ENCODE measurements at regions not wholly inside any gene's neighbourhood (a gene's known extent, or its start where the extent isn't known, plus 50 kb on each side); places are given as distances from the start of the nearest gene placed in this dataset.

GRCh38 chr9:107190936-107191290 is 92.2 kb upstream of the RAD23B start:
- Histone ChIP-seq H3K36me3 (no peaks in the 10 kb centered on the region), H3K27ac (no peak overlapping the region), H3K9me3 (no peaks in the 10 kb centered on the region), H3K4me3 (no peak overlapping the region), H3K4me1 (no peaks in the 10 kb centered on the region), H3K27me3 (no peaks in the 10 kb centered on the region)
- 72 to 83% methylated on average over 5 of the region's 5 CpGs for WGBS, 2 donors
- no peak for TF ChIP-seq EP300 (IDR thresholded peaks at IDR 0.05)
- no peak for TF ChIP-seq POLR2A (IDR thresholded peaks at IDR 0.05)
- TF ChIP-seq, protein P1, sequence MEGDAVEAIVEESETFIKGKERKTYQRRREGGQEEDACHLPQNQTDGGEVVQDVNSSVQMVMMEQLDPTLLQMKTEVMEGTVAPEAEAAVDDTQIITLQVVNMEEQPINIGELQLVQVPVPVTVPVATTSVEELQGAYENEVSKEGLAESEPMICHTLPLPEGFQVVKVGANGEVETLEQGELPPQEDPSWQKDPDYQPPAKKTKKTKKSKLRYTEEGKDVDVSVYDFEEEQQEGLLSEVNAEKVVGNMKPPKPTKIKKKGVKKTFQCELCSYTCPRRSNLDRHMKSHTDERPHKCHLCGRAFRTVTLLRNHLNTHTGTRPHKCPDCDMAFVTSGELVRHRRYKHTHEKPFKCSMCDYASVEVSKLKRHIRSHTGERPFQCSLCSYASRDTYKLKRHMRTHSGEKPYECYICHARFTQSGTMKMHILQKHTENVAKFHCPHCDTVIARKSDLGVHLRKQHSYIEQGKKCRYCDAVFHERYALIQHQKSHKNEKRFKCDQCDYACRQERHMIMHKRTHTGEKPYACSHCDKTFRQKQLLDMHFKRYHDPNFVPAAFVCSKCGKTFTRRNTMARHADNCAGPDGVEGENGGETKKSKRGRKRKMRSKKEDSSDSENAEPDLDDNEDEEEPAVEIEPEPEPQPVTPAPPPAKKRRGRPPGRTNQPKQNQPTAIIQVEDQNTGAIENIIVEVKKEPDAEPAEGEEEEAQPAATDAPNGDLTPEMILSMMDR (IDR thresholded peaks at IDR 0.05), result no peak
- no peak for TF ChIP-seq POLR2AphosphoS5 (IDR thresholded peaks at IDR 0.05)
- DNase-seq, result no peak
- intact Hi-C loops (cut with DNase I), result no loop called here

- H3K9me3 ChIP-seq, result no peaks in the 10 kb centered on the region
- no peaks in the 10 kb centered on the region for H3K4me1 ChIP-seq
- TF ChIP-seq, protein P1 (IDR thresholded peaks at IDR 0.05), result no peak
- TF ChIP-seq EP300 (IDR thresholded peaks at IDR 0.05), result no peak
- TF ChIP-seq POLR2A (IDR thresholded peaks at IDR 0.05), result no peak
- TF ChIP-seq POLR2AphosphoS5 (IDR thresholded peaks at IDR 0.05), result no peak
- H3K27ac ChIP-seq, result no peak overlapping the region
- no peak overlapping the region for H3K4me3 ChIP-seq
- no peaks in the 10 kb centered on the region for H3K36me3 ChIP-seq
- no peak for DNase-seq
- H3K27me3 ChIP-seq, result no peaks in the 10 kb centered on the region
- 70 to 71% methylated on average over 3 of the region's 3 CpGs for WGBS, 2 donors
- intact Hi-C loops (cut with DNase I), result no loop called here
Measured at GRCh38 chr9:107193251-107193650, 89.8 kb upstream of the RAD23B start.

- DNase-seq, result no peak
Measured at GRCh38 chr9:107198718-107199117, 84.4 kb upstream of the RAD23B start.

DNA sequence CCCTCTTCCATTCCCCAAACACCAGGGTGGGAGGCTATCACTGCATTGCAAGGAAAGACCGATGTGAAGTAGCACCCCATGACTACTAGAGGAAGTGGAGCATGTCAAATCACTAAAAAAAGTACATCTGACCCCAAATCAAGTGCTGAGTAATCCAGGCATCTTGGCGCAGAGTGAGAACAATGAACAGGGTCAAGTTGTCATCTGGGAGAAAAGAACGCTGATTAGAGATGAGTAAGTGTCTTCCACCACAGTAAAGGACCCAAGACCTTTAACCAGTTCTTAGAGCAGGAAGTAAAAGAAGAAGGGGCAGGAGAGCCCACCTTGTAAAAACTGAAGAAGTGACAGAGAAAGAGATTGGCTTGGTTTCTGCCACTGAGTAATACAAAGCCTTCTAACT is 75.0 kb upstream of the RAD23B start:
- H3K9me3 ChIP-seq, result peaks cover 0 to under 1% (median 0%) of the 10 kb centered on the region in 4 donors
- no peak for DNase-seq
- H3K36me3 ChIP-seq, result no peaks in the 10 kb centered on the region
- H3K27me3 ChIP-seq, result no peaks in the 10 kb centered on the region
- intact Hi-C loops (cut with DNase I), result no loop called here
- H3K4me3 ChIP-seq, result no peak overlapping the region
- WGBS, 2 donors, result 79 to 91% methylated on average over 3 of the region's 3 CpGs
- no peaks in the 10 kb centered on the region for H3K4me1 ChIP-seq
- TF ChIP-seq POLR2AphosphoS5 (IDR thresholded peaks at IDR 0.05) (no peak), POLR2A (IDR thresholded peaks at IDR 0.05) (no peak), EP300 (IDR thresholded peaks at IDR 0.05) (no peak)
- TF ChIP-seq, protein P1 (IDR thresholded peaks at IDR 0.05), result no peak
- H3K27ac ChIP-seq, result no peak overlapping the region

More at GRCh38 chr9:107198718-107199117, 84.4 kb upstream of the RAD23B start:
- TF ChIP-seq POLR2AphosphoS5 (IDR thresholded peaks at IDR 0.05) (no peak), EP300 (IDR thresholded peaks at IDR 0.05) (no peak), POLR2A (IDR thresholded peaks at IDR 0.05) (no peak)
- TF ChIP-seq, protein P1 (IDR thresholded peaks at IDR 0.05), result no peak
- H3K4me3 ChIP-seq, result no peak overlapping the region
- no peak overlapping the region for H3K27ac ChIP-seq
- no peaks in the 10 kb centered on the region for H3K4me1 ChIP-seq
- H3K9me3 ChIP-seq, result peaks cover 0 to 3% (median 0%) of the 10 kb centered on the region in 4 donors
- no peaks in the 10 kb centered on the region for H3K36me3 ChIP-seq
- 83 to 89% methylated on average over 3 of the region's 3 CpGs for WGBS, 2 donors
- intact Hi-C loops (cut with DNase I), result no loop called here
- H3K27me3 ChIP-seq, result no peaks in the 10 kb centered on the region

GRCh38 chr9:107210775-107211174 is 72.3 kb upstream of the RAD23B start:
- no peaks in the 10 kb centered on the region for H3K36me3 ChIP-seq
- WGBS, 2 donors, result 93 to 96% methylated on average over 6 of the region's 6 CpGs
- no peak overlapping the region for H3K4me3 ChIP-seq
- H3K4me1 ChIP-seq, result peaks cover 0 to 2% (median 0%) of the 10 kb centered on the region in 4 donors
- DNase-seq, result no peak
- H3K27me3 ChIP-seq, result no peaks in the 10 kb centered on the region
- no peaks in the 10 kb centered on the region for H3K9me3 ChIP-seq
- intact Hi-C loops (cut with DNase I), result no loop called here
- no peak overlapping the region for H3K27ac ChIP-seq
- TF ChIP-seq EP300 (IDR thresholded peaks at IDR 0.05), result no peak
- TF ChIP-seq POLR2AphosphoS5 (IDR thresholded peaks at IDR 0.05), result no peak

Data from sigmoid colon (tissue), 6 donors.